ENCODE measurements at regions not wholly inside any gene's neighbourhood (a gene's known extent, or its start where the extent isn't known, plus 50 kb on each side); places are given as distances from the start of the nearest gene placed in this dataset.

- TF ChIP-seq, protein P1, sequence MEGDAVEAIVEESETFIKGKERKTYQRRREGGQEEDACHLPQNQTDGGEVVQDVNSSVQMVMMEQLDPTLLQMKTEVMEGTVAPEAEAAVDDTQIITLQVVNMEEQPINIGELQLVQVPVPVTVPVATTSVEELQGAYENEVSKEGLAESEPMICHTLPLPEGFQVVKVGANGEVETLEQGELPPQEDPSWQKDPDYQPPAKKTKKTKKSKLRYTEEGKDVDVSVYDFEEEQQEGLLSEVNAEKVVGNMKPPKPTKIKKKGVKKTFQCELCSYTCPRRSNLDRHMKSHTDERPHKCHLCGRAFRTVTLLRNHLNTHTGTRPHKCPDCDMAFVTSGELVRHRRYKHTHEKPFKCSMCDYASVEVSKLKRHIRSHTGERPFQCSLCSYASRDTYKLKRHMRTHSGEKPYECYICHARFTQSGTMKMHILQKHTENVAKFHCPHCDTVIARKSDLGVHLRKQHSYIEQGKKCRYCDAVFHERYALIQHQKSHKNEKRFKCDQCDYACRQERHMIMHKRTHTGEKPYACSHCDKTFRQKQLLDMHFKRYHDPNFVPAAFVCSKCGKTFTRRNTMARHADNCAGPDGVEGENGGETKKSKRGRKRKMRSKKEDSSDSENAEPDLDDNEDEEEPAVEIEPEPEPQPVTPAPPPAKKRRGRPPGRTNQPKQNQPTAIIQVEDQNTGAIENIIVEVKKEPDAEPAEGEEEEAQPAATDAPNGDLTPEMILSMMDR (IDR thresholded peaks at IDR 0.05; ENCODE audit: low read depth, low read length, poor library complexity, severe bottlenecking): no peak
- TF ChIP-seq EZH2phosphoT487 (IDR thresholded peaks at IDR 0.05; ENCODE audit: borderline replicate concordance, low read length): no peak
Measured at GRCh38 chr11:97487387-97487786, 1097.6 kb downstream of the JRKL start.
